ENCODE measurements at regions not wholly inside any gene's neighbourhood (a gene's known extent, or its start where the extent isn't known, plus 50 kb on each side); places are given as distances from the start of the nearest gene placed in this dataset.

- H3K4me3 ChIP-seq (ENCODE audit: low read length) = no peak overlapping the region
- DNase-seq (ENCODE audit: low read depth) = no peak
- TF ChIP-seq CTCF (conservative IDR thresholded peaks at IDR 0.05; ENCODE audit: low read depth, low read length) = no peak
Observed at GRCh38 chr7:47000561-47000960, 581.4 kb downstream of the TNS3 start.

GRCh38 chr7:46999866-47000265, 582.0 kb downstream of the TNS3 start:
- no peak for TF ChIP-seq CTCF (conservative IDR thresholded peaks at IDR 0.05; ENCODE audit: low read depth, low read length)
- H3K4me3 ChIP-seq (ENCODE audit: low read length) = no peak overlapping the region
- no peak for DNase-seq (ENCODE audit: low read depth)

GRCh38 chr7:46996972-46997371, 584.9 kb downstream of the TNS3 start:
- no peak for TF ChIP-seq CTCF (conservative IDR thresholded peaks at IDR 0.05; ENCODE audit: low read depth, low read length)
- DNase-seq (ENCODE audit: low read depth) = no peak
- H3K4me3 ChIP-seq (ENCODE audit: low read length) = no peak overlapping the region

GRCh38 chr7:46993396-46993795, 588.5 kb downstream of the TNS3 start:
- H3K4me3 ChIP-seq (ENCODE audit: low read length) = no peak overlapping the region
- TF ChIP-seq CTCF (conservative IDR thresholded peaks at IDR 0.05; ENCODE audit: low read depth, low read length) = no peak
- DNase-seq (ENCODE audit: low read depth) = no peak

GRCh38 chr7:46990761-46991160, 591.1 kb downstream of the TNS3 start:
- no peak overlapping the region for H3K4me3 ChIP-seq (ENCODE audit: low read length)
- no peak for DNase-seq (ENCODE audit: low read depth)
- TF ChIP-seq CTCF (conservative IDR thresholded peaks at IDR 0.05; ENCODE audit: low read depth, low read length) = no peak

- no peak overlapping the region for H3K4me3 ChIP-seq (ENCODE audit: low read length)
- no peak for DNase-seq (ENCODE audit: low read depth)
- TF ChIP-seq CTCF (conservative IDR thresholded peaks at IDR 0.05; ENCODE audit: low read depth, low read length) = no peak
Observed at GRCh38 chr7:46989247-46989646, 592.7 kb downstream of the TNS3 start.

GRCh38 chr7:46982928-46983327, 599.0 kb downstream of the TNS3 start:
- no peak overlapping the region for H3K4me3 ChIP-seq (ENCODE audit: low read length)
- DNase-seq (ENCODE audit: low read depth) = no peak
- no peak for TF ChIP-seq CTCF (conservative IDR thresholded peaks at IDR 0.05; ENCODE audit: low read depth, low read length)

All from retinal pigment epithelial cell (primary cell).